GM12872 (cell line): ENCODE measurements at regions not wholly inside any gene's neighbourhood (a gene's known extent, or its start where the extent isn't known, plus 50 kb on each side); places are given as distances from the start of the nearest gene placed in this dataset.

Experiments used
- TF ChIP-seq, protein P1 (sequence below): IDR thresholded peaks from 3 replicates; pipeline ENCODE4 v1.5.1; 2011; ENCODE audit warnings: low read depth, mild to moderate bottlenecking, low read length, moderate library complexity; ENCODE audit not compliant: insufficient read depth

- TF ChIP-seq, protein P1, sequence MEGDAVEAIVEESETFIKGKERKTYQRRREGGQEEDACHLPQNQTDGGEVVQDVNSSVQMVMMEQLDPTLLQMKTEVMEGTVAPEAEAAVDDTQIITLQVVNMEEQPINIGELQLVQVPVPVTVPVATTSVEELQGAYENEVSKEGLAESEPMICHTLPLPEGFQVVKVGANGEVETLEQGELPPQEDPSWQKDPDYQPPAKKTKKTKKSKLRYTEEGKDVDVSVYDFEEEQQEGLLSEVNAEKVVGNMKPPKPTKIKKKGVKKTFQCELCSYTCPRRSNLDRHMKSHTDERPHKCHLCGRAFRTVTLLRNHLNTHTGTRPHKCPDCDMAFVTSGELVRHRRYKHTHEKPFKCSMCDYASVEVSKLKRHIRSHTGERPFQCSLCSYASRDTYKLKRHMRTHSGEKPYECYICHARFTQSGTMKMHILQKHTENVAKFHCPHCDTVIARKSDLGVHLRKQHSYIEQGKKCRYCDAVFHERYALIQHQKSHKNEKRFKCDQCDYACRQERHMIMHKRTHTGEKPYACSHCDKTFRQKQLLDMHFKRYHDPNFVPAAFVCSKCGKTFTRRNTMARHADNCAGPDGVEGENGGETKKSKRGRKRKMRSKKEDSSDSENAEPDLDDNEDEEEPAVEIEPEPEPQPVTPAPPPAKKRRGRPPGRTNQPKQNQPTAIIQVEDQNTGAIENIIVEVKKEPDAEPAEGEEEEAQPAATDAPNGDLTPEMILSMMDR, result no peak
These were observed 96.5 kb upstream of the FAM20C start for GRCh38 chr7:95863-96260.

GRCh38 chr7:96861-97260, 95.5 kb upstream of the FAM20C start:
- TF ChIP-seq, protein P1, result no peak

GRCh38 chr7:97310-97841, 95.0 kb upstream of the FAM20C start:
- TF ChIP-seq, protein P1, result no peak

- TF ChIP-seq, protein P1, result no peak
These were observed 91.0 kb upstream of the FAM20C start for GRCh38 chr7:101146-102046.

DNA sequence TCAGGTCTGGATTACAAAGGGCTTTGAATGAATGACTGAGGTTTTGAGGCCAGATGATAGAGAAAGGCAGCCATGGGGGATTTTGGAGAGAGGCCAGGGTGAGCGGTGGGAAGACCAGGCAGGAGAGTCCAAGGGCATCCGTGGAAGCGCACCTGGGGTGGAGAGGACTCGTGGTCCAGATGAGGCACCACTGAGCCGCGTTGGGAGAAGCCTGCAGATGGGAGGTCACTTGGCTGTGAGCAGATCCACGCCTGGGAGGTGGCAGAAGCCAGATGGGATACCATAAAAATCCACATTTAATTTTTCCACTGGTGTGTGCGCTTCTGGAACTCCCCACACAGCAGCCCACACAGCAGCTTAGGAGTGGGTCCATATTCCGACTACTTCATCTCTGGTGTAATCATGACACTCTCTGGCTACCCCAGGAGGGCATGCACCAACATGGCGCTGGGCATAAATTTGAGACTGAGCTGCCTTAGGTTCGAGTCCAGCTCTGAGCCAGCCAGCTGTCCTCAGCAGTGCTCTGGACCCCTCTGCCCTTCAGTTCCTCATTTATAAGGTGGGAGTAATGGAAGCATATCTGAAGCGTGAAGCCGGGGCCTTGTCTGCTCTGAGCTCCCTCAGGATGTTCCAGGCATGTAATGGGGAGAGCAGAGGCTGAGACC, 90.2 kb upstream of the FAM20C start:
- TF ChIP-seq, protein P1, result no peak

GRCh38 chr7:102721-103120, 89.7 kb upstream of the FAM20C start:
- TF ChIP-seq, protein P1, result no peak

DNA sequence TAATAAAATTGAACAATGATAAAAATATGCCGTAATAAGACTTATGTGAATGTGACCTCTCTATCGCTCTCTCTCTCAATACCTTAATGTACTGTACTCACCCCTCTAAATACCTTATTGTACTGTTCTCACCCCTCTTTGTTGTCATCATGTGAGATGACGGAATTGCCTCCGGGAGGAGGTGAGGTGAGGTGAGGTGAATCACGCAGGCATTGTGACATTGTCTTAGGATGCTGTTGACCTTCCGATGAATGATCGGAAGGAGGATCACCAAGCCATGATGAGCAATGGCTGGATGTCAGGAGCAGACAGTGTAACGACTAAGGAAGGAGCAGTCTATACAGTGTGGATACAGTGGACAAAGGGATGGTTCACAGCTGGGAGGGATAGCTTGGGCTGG, 87.4 kb upstream of the FAM20C start:
- TF ChIP-seq, protein P1, result no peak
